Liver (tissue), 3 donors: ENCODE measurements at regions not wholly inside any gene's neighbourhood (a gene's known extent, or its start where the extent isn't known, plus 50 kb on each side); places are given as distances from the start of the nearest gene placed in this dataset.

ENCODE experiments used
- GABPA ChIP-seq, 2 donors: IDR thresholded peaks in 1 of 2; conservative IDR thresholded peaks in 1 of 2; 2 replicates each; pipeline ENCODE4 v1.6.1; 2016; ENCODE audit warnings: antibody characterized with exemption in 2 of 2, mild to moderate bottlenecking in 1 of 2, moderate library complexity in 1 of 2
- TF ChIP-seq, protein P1 (sequence below): fragments of 150-350 bp; IDR thresholded peaks from 2 replicates; pipeline ENCODE4 v1.5.1; 2017; ENCODE audit warnings: improper control_type of control experiment, low read depth, low read length; ENCODE audit not compliant: missing input control
- donor health status: healthy.
- donor health status: healthy.

DNA sequence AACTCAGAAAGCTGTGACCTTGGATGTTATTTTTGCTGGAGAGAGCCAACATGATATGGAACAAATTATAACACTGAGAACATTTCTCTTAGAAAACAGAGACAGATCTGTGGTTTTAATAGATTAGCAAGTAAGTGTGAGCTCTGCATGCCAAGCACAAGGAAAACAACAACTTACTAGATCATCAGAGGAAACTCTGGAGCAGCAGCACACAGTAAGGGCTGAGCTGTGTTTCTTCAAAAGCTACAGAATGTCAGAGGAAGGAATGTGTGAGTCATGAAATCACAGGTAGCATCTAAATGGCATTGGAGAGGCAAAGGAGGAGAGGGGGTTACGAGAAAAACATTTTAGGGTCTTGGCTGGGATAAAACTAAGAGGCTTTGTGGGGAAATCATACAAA is 283.4 kb upstream of the FZD8 start:
- no peak for TF ChIP-seq GABPA (IDR thresholded peaks at IDR 0.05 in 1 of 2, conservative IDR thresholded peaks at IDR 0.05 in 1 of 2)
- TF ChIP-seq, protein P1, sequence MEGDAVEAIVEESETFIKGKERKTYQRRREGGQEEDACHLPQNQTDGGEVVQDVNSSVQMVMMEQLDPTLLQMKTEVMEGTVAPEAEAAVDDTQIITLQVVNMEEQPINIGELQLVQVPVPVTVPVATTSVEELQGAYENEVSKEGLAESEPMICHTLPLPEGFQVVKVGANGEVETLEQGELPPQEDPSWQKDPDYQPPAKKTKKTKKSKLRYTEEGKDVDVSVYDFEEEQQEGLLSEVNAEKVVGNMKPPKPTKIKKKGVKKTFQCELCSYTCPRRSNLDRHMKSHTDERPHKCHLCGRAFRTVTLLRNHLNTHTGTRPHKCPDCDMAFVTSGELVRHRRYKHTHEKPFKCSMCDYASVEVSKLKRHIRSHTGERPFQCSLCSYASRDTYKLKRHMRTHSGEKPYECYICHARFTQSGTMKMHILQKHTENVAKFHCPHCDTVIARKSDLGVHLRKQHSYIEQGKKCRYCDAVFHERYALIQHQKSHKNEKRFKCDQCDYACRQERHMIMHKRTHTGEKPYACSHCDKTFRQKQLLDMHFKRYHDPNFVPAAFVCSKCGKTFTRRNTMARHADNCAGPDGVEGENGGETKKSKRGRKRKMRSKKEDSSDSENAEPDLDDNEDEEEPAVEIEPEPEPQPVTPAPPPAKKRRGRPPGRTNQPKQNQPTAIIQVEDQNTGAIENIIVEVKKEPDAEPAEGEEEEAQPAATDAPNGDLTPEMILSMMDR, result no peak
